T-helper 2 cell treated with Interferon-gamma antibody and Interleukin-4, amounts not matched to agents 5 μg/mL and 100 μg/mL, for 36 hours (primary cell): ENCODE measurements at regions not wholly inside any gene's neighbourhood (a gene's known extent, or its start where the extent isn't known, plus 50 kb on each side); places are given as distances from the start of the nearest gene placed in this dataset.
A peak's percentile ranks its signal among the peaks of the same experiment; 100 is the strongest.

ENCODE experiments used
- DNase-seq: peaks from one replicate; pipeline ENCODE4 v3.0.0; 2021; ENCODE audit warnings: low spot score
- H3K27ac Mint-ChIP-seq: one replicate; pipeline ENCODE4 v1.8.0; 2021; ENCODE audit warnings: mild to moderate bottlenecking, mixed read lengths
- H3K27me3 Mint-ChIP-seq: one replicate; pipeline ENCODE4 v1.8.0; 2021; ENCODE audit warnings: low read depth, mixed read lengths
- H3K36me3 Mint-ChIP-seq: one replicate; pipeline ENCODE4 v1.8.0; 2021; ENCODE audit warnings: low read depth, mixed read lengths
- H3K4me1 Mint-ChIP-seq: one replicate; pipeline ENCODE4 v1.8.0; 2021; ENCODE audit warnings: low read depth, mixed read lengths
- H3K4me3 Mint-ChIP-seq: one replicate; pipeline ENCODE4 v1.8.0; 2022; ENCODE audit warnings: mild to moderate bottlenecking, moderate library complexity, mixed read lengths
- H3K9me3 Mint-ChIP-seq: one replicate; pipeline ENCODE4 v1.8.0; 2021; ENCODE audit warnings: mixed read lengths

- Mint-ChIP-seq H3K36me3 (no peaks in the 10 kb centered on the region), H3K27me3 (no peaks in the 10 kb centered on the region), H3K4me1 (peaks cover 8% of the 10 kb centered on the region), H3K9me3 (no peaks in the 10 kb centered on the region), H3K27ac (no peak overlapping the region), H3K4me3 (no peak overlapping the region)
- DNase-seq = no peak
Observed at GRCh38 chr3:171966533-171967136, 72.7 kb upstream of the FNDC3B start.

GRCh38 chr3:171967137-171967783 lies 72.1 kb upstream of the FNDC3B start:
- H3K27ac Mint-ChIP-seq = no peak overlapping the region
- DNase-seq = no peak
- peaks cover 8% of the 10 kb centered on the region for H3K4me1 Mint-ChIP-seq
- no peaks in the 10 kb centered on the region for H3K9me3 Mint-ChIP-seq
- no peak overlapping the region for H3K4me3 Mint-ChIP-seq
- no peaks in the 10 kb centered on the region for H3K27me3 Mint-ChIP-seq
- no peaks in the 10 kb centered on the region for H3K36me3 Mint-ChIP-seq

GRCh38 chr3:171967932-171968678 lies 71.3 kb upstream of the FNDC3B start:
- no peak for DNase-seq
- H3K27ac Mint-ChIP-seq = no peak overlapping the region
- no peaks in the 10 kb centered on the region for H3K9me3 Mint-ChIP-seq
- H3K36me3 Mint-ChIP-seq = no peaks in the 10 kb centered on the region
- no peak overlapping the region for H3K4me3 Mint-ChIP-seq
- peaks cover 8% of the 10 kb centered on the region for H3K4me1 Mint-ChIP-seq
- no peaks in the 10 kb centered on the region for H3K27me3 Mint-ChIP-seq

GRCh38 chr3:171970301-171970788 lies 69.0 kb upstream of the FNDC3B start:
- H3K4me3 Mint-ChIP-seq = no peak overlapping the region
- H3K4me1 Mint-ChIP-seq = peaks cover 8% of the 10 kb centered on the region
- no peaks in the 10 kb centered on the region for H3K9me3 Mint-ChIP-seq
- DNase-seq = no peak
- H3K27me3 Mint-ChIP-seq = no peaks in the 10 kb centered on the region
- no peak overlapping the region for H3K27ac Mint-ChIP-seq
- H3K36me3 Mint-ChIP-seq = no peaks in the 10 kb centered on the region

GRCh38 chr3:171971919-171972514 lies 67.4 kb upstream of the FNDC3B start:
- Mint-ChIP-seq H3K4me1 (peaks cover 7% of the 10 kb centered on the region), H3K36me3 (no peaks in the 10 kb centered on the region), H3K4me3 (no peak overlapping the region), H3K27ac (no peak overlapping the region), H3K9me3 (no peaks in the 10 kb centered on the region), H3K27me3 (no peaks in the 10 kb centered on the region)
- no peak for DNase-seq

DNA sequence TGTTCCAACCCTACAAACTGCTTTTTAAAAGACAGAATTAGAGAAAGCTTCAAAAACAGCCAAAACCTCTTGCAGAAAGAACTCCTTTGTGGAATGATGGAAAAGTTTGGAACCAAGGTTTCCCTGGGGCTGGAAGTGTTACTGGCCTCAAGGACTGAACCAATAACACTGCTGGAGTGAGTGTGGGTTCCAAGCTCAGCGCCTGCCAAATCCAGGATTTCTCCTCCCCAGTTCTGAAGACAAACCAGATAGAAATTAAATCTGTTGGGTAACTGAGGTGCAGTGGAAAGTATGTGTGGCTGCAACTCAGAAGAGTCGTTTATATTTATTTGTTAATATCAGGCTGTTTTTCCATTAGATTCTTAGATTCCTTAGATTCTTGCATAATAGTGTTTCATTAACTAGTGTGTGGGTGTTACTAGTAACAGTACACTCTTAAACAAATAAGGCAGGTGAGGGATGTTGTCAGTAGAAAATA lies 66.5 kb upstream of the FNDC3B start:
- no peak for DNase-seq
- H3K4me1 Mint-ChIP-seq = peaks cover 9% of the 10 kb centered on the region

DNA sequence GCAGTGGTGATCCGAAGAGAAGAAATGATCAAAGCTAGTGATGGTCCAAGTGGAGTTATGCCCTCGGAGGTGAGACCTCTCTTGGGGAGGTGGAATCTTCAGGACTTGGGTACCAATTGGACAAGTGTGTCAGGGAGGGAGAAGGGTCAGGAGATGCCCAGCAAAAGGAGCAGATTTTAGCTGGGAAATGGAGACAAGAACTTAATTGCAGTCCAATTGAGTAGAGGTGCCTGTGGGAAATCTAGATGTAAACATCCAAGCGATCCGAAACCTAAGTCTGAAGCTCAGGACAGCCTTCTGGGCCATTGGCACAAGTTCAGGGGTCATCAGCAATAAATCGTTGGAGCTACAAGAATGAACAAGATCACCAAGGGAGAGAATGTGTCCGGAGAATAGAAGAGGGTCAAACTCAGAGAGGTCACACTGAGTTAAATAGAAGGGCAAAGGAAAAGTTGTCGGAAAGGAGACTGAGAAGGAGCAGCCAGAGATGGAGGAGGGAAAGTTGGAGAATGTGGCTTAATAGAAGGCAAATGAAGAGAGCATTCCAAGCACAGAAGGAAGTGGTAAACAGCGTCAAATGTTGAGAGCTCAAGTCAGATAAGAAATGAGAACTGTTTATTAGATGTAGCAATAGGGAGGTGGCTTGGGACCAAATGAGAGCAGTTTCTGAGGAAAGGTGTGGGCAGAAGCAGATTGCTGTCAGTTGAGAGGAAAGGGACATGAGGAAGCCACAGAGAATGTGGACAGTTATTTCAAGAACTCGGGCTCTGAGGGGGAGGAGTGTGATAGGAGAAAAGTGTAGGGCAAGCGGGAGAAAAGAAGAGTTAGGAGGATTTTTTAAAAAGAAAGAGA lies 64.2 kb upstream of the FNDC3B start:
- Mint-ChIP-seq H3K36me3 (no peaks in the 10 kb centered on the region), H3K9me3 (peaks cover 4% of the 10 kb centered on the region), H3K4me3 (no peak overlapping the region), H3K4me1 (peaks cover 8% of the 10 kb centered on the region), H3K27me3 (no peaks in the 10 kb centered on the region), H3K27ac (no peak overlapping the region)
- peak; percentile 22 for DNase-seq

More for the DNA sequence above, 66.5 kb upstream of the FNDC3B start:
- no peaks in the 10 kb centered on the region for H3K9me3 Mint-ChIP-seq
- H3K27ac Mint-ChIP-seq = no peak overlapping the region
- H3K27me3 Mint-ChIP-seq = no peaks in the 10 kb centered on the region
- H3K36me3 Mint-ChIP-seq = no peaks in the 10 kb centered on the region
- H3K4me3 Mint-ChIP-seq = no peak overlapping the region

- DNase-seq = no peak
- H3K27me3 Mint-ChIP-seq = no peaks in the 10 kb centered on the region
- no peak overlapping the region for H3K27ac Mint-ChIP-seq
- H3K9me3 Mint-ChIP-seq = peaks cover 4% of the 10 kb centered on the region
- H3K4me3 Mint-ChIP-seq = no peak overlapping the region
- H3K36me3 Mint-ChIP-seq = no peaks in the 10 kb centered on the region
- H3K4me1 Mint-ChIP-seq = peaks cover 11% of the 10 kb centered on the region
Observed at GRCh38 chr3:171976526-171976925, 62.9 kb upstream of the FNDC3B start.

DNA sequence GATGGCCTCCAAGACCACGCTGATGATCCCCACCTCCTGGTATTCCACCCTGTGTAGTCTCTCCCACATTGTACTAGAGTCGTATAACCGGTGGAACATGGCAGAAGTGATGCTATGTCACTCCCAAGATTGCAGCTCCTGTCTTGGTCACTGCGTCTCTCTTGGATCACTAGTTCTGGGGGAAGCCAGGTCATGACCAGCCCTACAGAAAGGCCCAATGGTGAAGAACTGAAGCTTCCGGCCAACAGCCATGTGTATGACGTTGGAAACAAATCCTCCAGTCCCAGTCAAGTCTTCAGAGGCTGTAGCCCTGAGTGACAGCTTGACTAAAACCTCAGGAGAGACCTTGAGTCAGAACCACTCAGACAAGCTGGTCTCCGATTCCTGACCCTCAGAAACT lies 61.9 kb upstream of the FNDC3B start:
- Mint-ChIP-seq H3K4me3 (no peak overlapping the region), H3K27me3 (no peaks in the 10 kb centered on the region), H3K27ac (no peak overlapping the region), H3K9me3 (peaks cover 4% of the 10 kb centered on the region), H3K4me1 (peaks cover 11% of the 10 kb centered on the region), H3K36me3 (no peaks in the 10 kb centered on the region)
- DNase-seq = no peak

- Mint-ChIP-seq H3K36me3 (no peaks in the 10 kb centered on the region), H3K9me3 (peaks cover 4% of the 10 kb centered on the region), H3K27me3 (no peaks in the 10 kb centered on the region), H3K4me3 (no peak overlapping the region), H3K27ac (no peak overlapping the region), H3K4me1 (peaks cover 11% of the 10 kb centered on the region)
- no peak for DNase-seq
Observed at GRCh38 chr3:171977860-171978259, 61.5 kb upstream of the FNDC3B start.

- Mint-ChIP-seq H3K27me3 (no peaks in the 10 kb centered on the region), H3K36me3 (no peaks in the 10 kb centered on the region), H3K4me1 (peaks cover 11% of the 10 kb centered on the region), H3K4me3 (no peak overlapping the region), H3K9me3 (peaks cover 4% of the 10 kb centered on the region), H3K27ac (no peak overlapping the region)
- no peak for DNase-seq
Observed at GRCh38 chr3:171978390-171978789, 61.0 kb upstream of the FNDC3B start.

- H3K27me3 Mint-ChIP-seq = no peaks in the 10 kb centered on the region
- H3K36me3 Mint-ChIP-seq = no peaks in the 10 kb centered on the region
- peaks cover 4% of the 10 kb centered on the region for H3K9me3 Mint-ChIP-seq
- DNase-seq = no peak
- H3K4me3 Mint-ChIP-seq = no peak overlapping the region
- H3K4me1 Mint-ChIP-seq = peaks cover 11% of the 10 kb centered on the region
- no peak overlapping the region for H3K27ac Mint-ChIP-seq
Observed at GRCh38 chr3:171979081-171979480, 60.3 kb upstream of the FNDC3B start.

DNA sequence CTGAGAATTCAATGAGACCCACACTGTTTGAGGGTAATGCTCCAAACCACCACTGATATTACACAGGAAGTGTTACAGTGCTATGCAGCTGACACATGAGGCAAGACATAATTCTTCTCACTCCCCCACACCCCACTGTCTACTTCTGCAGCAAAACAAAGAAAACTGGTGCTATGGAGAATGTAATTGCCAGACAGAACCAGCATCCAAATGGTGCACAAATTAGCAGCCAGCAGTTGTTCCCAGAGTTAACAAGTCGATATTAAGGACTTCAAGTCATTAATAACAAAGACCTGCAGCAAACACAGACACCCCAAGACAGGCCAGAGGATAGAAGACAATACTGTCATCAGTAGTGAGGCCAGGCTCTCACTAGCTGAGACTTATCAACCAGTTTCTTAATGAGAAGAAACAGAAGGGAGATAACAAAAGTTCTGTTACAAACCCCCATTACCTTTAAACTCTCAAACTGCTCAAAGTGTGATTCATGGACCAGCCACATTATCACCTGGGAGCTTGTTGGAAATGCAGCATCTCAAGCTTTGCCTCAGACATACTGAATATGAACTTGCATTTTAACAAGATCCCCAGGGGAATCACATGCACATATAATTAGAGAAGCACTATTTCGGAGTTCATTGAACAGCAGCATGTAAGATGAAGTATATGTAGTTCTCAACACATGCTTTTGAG lies 58.7 kb upstream of the FNDC3B start:
- DNase-seq = no peak
- Mint-ChIP-seq H3K4me3 (no peak overlapping the region), H3K27me3 (peaks cover 3% of the 10 kb centered on the region), H3K36me3 (no peaks in the 10 kb centered on the region), H3K27ac (no peak overlapping the region), H3K9me3 (peaks cover 4% of the 10 kb centered on the region), H3K4me1 (peaks cover 11% of the 10 kb centered on the region)
